Esophagus squamous epithelium (tissue), 5 donors: ENCODE measurements at regions not wholly inside any gene's neighbourhood (a gene's known extent, or its start where the extent isn't known, plus 50 kb on each side); places are given as distances from the start of the nearest gene placed in this dataset.

Experiments
- DNase-seq: peaks from one replicate; lab custom pipeline; 2025; lab: John Stamatoyannopoulos, UW
- H3K27ac ChIP-seq, 4 donors: fragments of 200-600 bp; sonication (generic); one replicate each; pipeline ENCODE4 v1.5.1; 2016 to 2019; ENCODE audit warnings: mild to moderate bottlenecking in 1 of 4
- H3K27me3 ChIP-seq, 4 donors: fragments of 200-600 bp; sonication (generic); 1 replicate in 3 of 4; 2 replicates in 1 of 4; pipeline versions ENCODE4 v1.5.1 to v1.6.0; 2017 to 2021; ENCODE audit warnings: antibody characterized with exemption in 1 of 4
- H3K36me3 ChIP-seq, 3 donors: fragments of 200-600 bp; sonication (generic); one replicate each; pipeline ENCODE4 v1.5.1; 2016 to 2019
- H3K4me1 ChIP-seq, 3 donors: fragments of 200-600 bp; sonication (generic); one replicate each; pipeline ENCODE4 v1.5.1; 2017 to 2019
- H3K4me3 ChIP-seq, 4 donors: fragments of 200-600 bp; sonication (generic); 1 replicate in 3 of 4; 2 replicates in 1 of 4; pipeline ENCODE4 v1.5.1; 2016 to 2019; ENCODE audit warnings: mild to moderate bottlenecking in 2 of 4, moderate library complexity in 1 of 4
- H3K9me3 ChIP-seq, 3 donors: fragments of 200-600 bp; sonication (generic); one replicate each; pipeline ENCODE4 v1.5.1; 2016 to 2019
- CTCF ChIP-seq, 6 experiments: fragments of 450-650 bp in 4 of 6; fragments of 200-600 bp in 2 of 6; sonication (generic) in 2 of 6; IDR thresholded peaks; one replicate each; pipeline ENCODE4 v1.5.1; 2016 to 2019; ENCODE audit warnings: antibody characterized with exemption in 6 of 6, mild to moderate bottlenecking in 4 of 6, moderate library complexity in 4 of 6
- POLR2A ChIP-seq, 4 donors: fragments of 450-650 bp; IDR thresholded peaks; one replicate each; pipeline ENCODE4 v1.6.1; 2017; ENCODE audit warnings: antibody characterized with exemption in 4 of 4, mild to moderate bottlenecking in 4 of 4, moderate library complexity in 3 of 4
- WGBS, 2 donors: methylation state at CpG; one replicate each; pipeline ENCODE4 v1.1.5; 2018; 5-methylcytosine and 5-hydroxymethylcytosine counted together
- intact Hi-C: fragments of 100-400 bp; cut with DNase I; formaldehyde crosslinking; loops from one replicate; pipeline ENCODE4 v1.15.0; 2022
- donor health status: DM: yes; HTN: yes; CAD: no.

GRCh38 chr6:56856036-56856580 is 98.8 kb upstream of the BEND6 start:
- intact Hi-C loops: no loop called here
- no peaks in the 10 kb centered on the region for H3K36me3 ChIP-seq
- no peak for DNase-seq
- no peak overlapping the region for H3K27ac ChIP-seq
- H3K4me1 ChIP-seq: peaks cover 0 to 16% (median 7%) of the 10 kb centered on the region in 3 donors
- H3K4me3 ChIP-seq: no peak overlapping the region
- no peak for TF ChIP-seq POLR2A (IDR thresholded peaks at IDR 0.05)
- no peak for TF ChIP-seq CTCF (IDR thresholded peaks at IDR 0.05)
- no peaks in the 10 kb centered on the region for H3K27me3 ChIP-seq
- WGBS, 2 donors: 37 to 48% methylated on average over 4 of the region's 4 CpGs
- no peaks in the 10 kb centered on the region for H3K9me3 ChIP-seq

GRCh38 chr6:56854086-56854485 is 100.8 kb upstream of the BEND6 start:
- 88 to 97% methylated on average over 2 of the region's 2 CpGs for WGBS, 2 donors
- H3K27ac ChIP-seq: no peak overlapping the region
- no peak overlapping the region for H3K4me3 ChIP-seq
- intact Hi-C loops: no loop called here
- H3K9me3 ChIP-seq: no peaks in the 10 kb centered on the region
- no peaks in the 10 kb centered on the region for H3K27me3 ChIP-seq
- no peak for TF ChIP-seq POLR2A (IDR thresholded peaks at IDR 0.05)
- no peak for TF ChIP-seq CTCF (IDR thresholded peaks at IDR 0.05)
- no peak for DNase-seq
- H3K36me3 ChIP-seq: no peaks in the 10 kb centered on the region
- peaks cover 0 to 25% (median 7%) of the 10 kb centered on the region in 3 donors for H3K4me1 ChIP-seq

DNA sequence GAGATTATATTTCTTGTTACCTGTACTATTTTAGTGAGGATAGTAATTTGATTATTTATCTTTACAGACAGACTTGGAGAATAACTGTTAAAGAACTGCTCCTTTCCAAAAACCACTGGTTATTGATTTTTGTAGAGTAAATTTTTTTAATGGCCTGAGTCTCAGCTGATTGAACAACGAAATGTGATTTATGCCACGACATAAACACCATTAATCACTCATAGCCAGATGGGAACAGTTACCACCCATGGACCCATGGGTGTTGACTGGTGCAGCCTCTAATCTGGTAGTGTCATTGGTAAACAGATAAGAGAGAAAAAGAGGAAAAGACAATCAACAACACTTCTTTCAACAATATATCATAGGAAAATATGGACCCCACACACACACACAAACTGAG is 101.4 kb upstream of the BEND6 start:
- 62 to 75% methylated on average over 2 of the region's 2 CpGs for WGBS, 2 donors
- H3K27me3 ChIP-seq: no peaks in the 10 kb centered on the region
- no peak for DNase-seq
- intact Hi-C loops: no loop called here
- no peak overlapping the region for H3K4me3 ChIP-seq
- H3K4me1 ChIP-seq: peaks cover 0 to 25% (median 7%) of the 10 kb centered on the region in 3 donors
- H3K27ac ChIP-seq: no peak overlapping the region
- no peaks in the 10 kb centered on the region for H3K36me3 ChIP-seq
- no peak for TF ChIP-seq CTCF (IDR thresholded peaks at IDR 0.05)
- no peak for TF ChIP-seq POLR2A (IDR thresholded peaks at IDR 0.05)
- no peaks in the 10 kb centered on the region for H3K9me3 ChIP-seq

GRCh38 chr6:56852260-56853010 is 102.5 kb upstream of the BEND6 start:
- no peak for DNase-seq
- Histone ChIP-seq H3K4me1 (peaks cover 0 to 25% (median 7%) of the 10 kb centered on the region in 3 donors), H3K9me3 (no peaks in the 10 kb centered on the region), H3K27ac (peak overlapping the region in 3 of 4 donors; percentile 51 to 53 (median 51)), H3K36me3 (no peaks in the 10 kb centered on the region), H3K27me3 (no peaks in the 10 kb centered on the region), H3K4me3 (peak overlapping the region in 3 of 4 donors; percentile 43 to 62 (median 46))
- no peak for TF ChIP-seq CTCF (IDR thresholded peaks at IDR 0.05)
- no peak for TF ChIP-seq POLR2A (IDR thresholded peaks at IDR 0.05)
- 41 to 42% methylated on average over 6 of the region's 6 CpGs for WGBS, 2 donors
- intact Hi-C loops: no loop called here

DNA sequence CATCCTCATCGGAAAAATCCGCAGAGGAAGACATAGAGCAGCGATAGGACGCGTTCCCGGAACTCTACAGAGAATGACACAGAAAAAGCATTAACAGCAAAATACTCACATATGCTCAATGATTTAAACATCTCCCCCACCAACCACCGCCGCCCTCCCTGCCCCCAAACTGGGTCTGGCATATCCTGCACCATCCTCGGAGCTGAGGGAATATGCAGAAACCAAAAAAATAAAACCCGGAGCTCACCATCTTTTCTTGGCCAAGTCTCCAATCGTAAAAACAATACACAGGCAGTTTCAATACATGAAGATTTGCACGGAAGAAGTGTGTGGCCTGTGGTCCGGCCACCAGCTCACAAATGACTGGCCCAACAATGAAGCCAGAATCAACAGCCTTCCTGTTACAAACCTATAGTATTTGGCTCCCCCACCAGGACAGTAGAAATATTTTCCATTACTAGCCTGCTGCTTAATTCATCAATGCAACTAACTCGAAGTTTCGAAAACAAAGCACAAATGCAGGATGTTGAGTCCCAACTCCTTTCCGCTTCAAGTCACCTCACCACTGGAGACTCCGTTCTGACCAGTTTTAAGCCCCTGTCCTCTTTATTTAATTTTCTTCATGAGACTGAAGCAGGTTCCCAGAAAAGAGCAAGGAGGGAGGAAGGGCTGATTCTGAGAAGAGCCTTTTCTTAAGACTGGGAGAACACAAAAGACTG is 103.2 kb upstream of the BEND6 start:
- DNase-seq: no peak
- H3K27me3 ChIP-seq: no peaks in the 10 kb centered on the region
- H3K27ac ChIP-seq: peak overlapping the region in 3 of 4 donors; percentile 47 to 51 (median 51)
- H3K9me3 ChIP-seq: no peaks in the 10 kb centered on the region
- peaks cover 0 to 25% (median 7%) of the 10 kb centered on the region in 3 donors for H3K4me1 ChIP-seq
- intact Hi-C loops: no loop called here
- TF ChIP-seq POLR2A (IDR thresholded peaks at IDR 0.05) (no peak), CTCF (IDR thresholded peaks at IDR 0.05) (peak in 5 of 6 experiments; percentile 33 to 60 (median 50))
- 3 to 4% methylated on average over 11 to 15 of the region's 17 CpGs for WGBS, 2 donors
- no peaks in the 10 kb centered on the region for H3K36me3 ChIP-seq
- peak overlapping the region; percentile 14 to 62 (median 44) for H3K4me3 ChIP-seq
